IMR-90 (cell line): ENCODE measurements at regions not wholly inside any gene's neighbourhood (a gene's known extent, or its start where the extent isn't known, plus 50 kb on each side); places are given as distances from the start of the nearest gene placed in this dataset.

Experiments used
- ATAC-seq: fragments of 200-7000 bp; cut with Tn5 transposase; 2 replicates; pipeline ENCODE4 v1.9.1; 2020; ENCODE audit warnings: low read depth, mild to moderate bottlenecking, moderate library complexity
- BruUV-seq: library from RNA; stranded (reverse); fragments of 400-500 nt; replicated peaks from 2 replicates; lab custom pipeline; 2021; lab: Mats Ljungman, UMichigan
- CTCF ChIA-PET: fragments of 300-600 bp; formaldehyde crosslinking; extraction: SDS; loops from one replicate; lab custom pipeline; 2021; ENCODE audit warnings: antibody characterized with exemption; lab: Yijun Ruan, JAX
- POLR2A ChIA-PET: fragments of 300-600 bp; sonication (Branson Sonifier 250); formaldehyde crosslinking; loops from one replicate; lab custom pipeline; 2022; ENCODE audit warnings: antibody characterized with exemption; ENCODE audit not compliant: unreplicated experiment; lab: Charles Lee
- DNase-seq: peaks from one replicate; pipeline ENCODE4 v3.0.0; 2013
- H2AFZ ChIP-seq: replicated peaks from 2 replicates; pipeline ENCODE3; 2013; ENCODE audit warnings: low read length, mild to moderate bottlenecking; ENCODE audit not compliant: poor library complexity
- H2AK5ac ChIP-seq: 2 replicates; pipeline ENCODE4 v1.6.1; 2013; ENCODE audit warnings: low read depth, low read length, inconsistent platforms
- H2AK9ac ChIP-seq: replicated peaks from 2 replicates; pipeline ENCODE3; 2013; ENCODE audit warnings: mild to moderate bottlenecking, low read depth, low read length, moderate library complexity; ENCODE audit not compliant: poor library complexity
- H2BK120ac ChIP-seq: 2 replicates; pipeline ENCODE4 v1.6.1; 2013; ENCODE audit warnings: low read depth, low read length, inconsistent platforms
- H2BK15ac ChIP-seq: 3 replicates; pipeline ENCODE4 v1.6.1; 2013; ENCODE audit warnings: low read depth, low read length, inconsistent platforms
- H2BK20ac ChIP-seq: 2 replicates; pipeline ENCODE4 v1.6.1; 2013; ENCODE audit warnings: low read depth, mild to moderate bottlenecking, inconsistent platforms, low read length, moderate library complexity
- H2BK5ac ChIP-seq: 2 replicates; pipeline ENCODE4 v1.6.1; 2013; ENCODE audit warnings: mild to moderate bottlenecking, low read depth, low read length, inconsistent platforms; ENCODE audit not compliant: poor library complexity, severe bottlenecking
- H3K14ac ChIP-seq: replicated peaks from 2 replicates; pipeline ENCODE4 v1.6.1; 2013; ENCODE audit warnings: low read depth, low read length, inconsistent platforms
- H3K18ac ChIP-seq: 2 replicates; pipeline ENCODE4 v1.6.1; 2013; ENCODE audit warnings: low read depth, low read length, control low read depth
- H3K23ac ChIP-seq: 2 replicates; pipeline ENCODE4 v1.6.1; 2013; ENCODE audit warnings: low read depth, low read length, inconsistent platforms
- H3K27ac ChIP-seq: 2 replicates; pipeline ENCODE4 v1.5.1; 2013; ENCODE audit warnings: mild to moderate bottlenecking, control low read depth, low read length; ENCODE audit not compliant: insufficient read depth
- H3K27me3 ChIP-seq: 2 replicates; pipeline ENCODE4 v1.6.1; 2013; ENCODE audit warnings: low read length; ENCODE audit not compliant: control insufficient read depth, insufficient read depth
- H3K36me3 ChIP-seq: 2 replicates; pipeline ENCODE4 v1.6.1; 2013; ENCODE audit warnings: low read length, mixed read lengths; ENCODE audit not compliant: control insufficient read depth, insufficient read depth
- H3K4ac ChIP-seq: 2 replicates; pipeline ENCODE4 v1.6.1; 2013; ENCODE audit warnings: low read depth, low read length, inconsistent platforms
- H3K4me1 ChIP-seq: 2 replicates; pipeline ENCODE4 v1.6.1; 2013; ENCODE audit warnings: low read length, mixed read lengths; ENCODE audit not compliant: control insufficient read depth, insufficient read depth
- H3K4me2 ChIP-seq: 2 replicates; pipeline ENCODE4 v1.6.1; 2013; ENCODE audit warnings: low read depth, mild to moderate bottlenecking, control low read depth, low read length, moderate library complexity
- H3K4me3 ChIP-seq: 2 replicates; pipeline ENCODE4 v1.5.1; 2013; ENCODE audit warnings: low read depth, mild to moderate bottlenecking, control low read depth, low read length, moderate library complexity; ENCODE audit not compliant: insufficient read depth
- H3K56ac ChIP-seq: 2 replicates; pipeline ENCODE4 v1.6.1; 2013; ENCODE audit warnings: low read length, inconsistent platforms; ENCODE audit not compliant: insufficient read depth; ENCODE audit errors: extremely low read depth
- H3K79me1 ChIP-seq, 2 experiments: 2 replicates each; pipeline ENCODE4 v1.6.1; 2013; ENCODE audit warnings: low read length in 2 of 2, inconsistent platforms in 1 of 2, low read depth in 1 of 2
- H3K9ac ChIP-seq: 2 replicates; pipeline ENCODE4 v1.6.1; 2013; ENCODE audit warnings: low read depth, low read length, control low read depth
- H3K9me1 ChIP-seq: 2 replicates; pipeline ENCODE4 v1.6.1; 2013; ENCODE audit warnings: low read length, inconsistent platforms; ENCODE audit not compliant: insufficient read depth
- H3K9me3 ChIP-seq: 2 replicates; pipeline ENCODE4 v1.6.1; 2013; ENCODE audit warnings: low read length; ENCODE audit not compliant: control insufficient read depth, insufficient read depth
- H4K20me1 ChIP-seq: 2 replicates; pipeline ENCODE4 v1.6.1; 2013; ENCODE audit warnings: low read length, inconsistent platforms; ENCODE audit not compliant: insufficient read depth
- H4K5ac ChIP-seq: 2 replicates; pipeline ENCODE4 v1.6.1; 2013; ENCODE audit warnings: mild to moderate bottlenecking, low read depth, low read length, control low read depth
- H4K8ac ChIP-seq, 2 experiments: 2 replicates each; pipeline ENCODE4 v1.6.1; 2013; ENCODE audit warnings: low read depth in 2 of 2, low read length in 2 of 2, control low read depth in 1 of 2, inconsistent platforms in 1 of 2
- H4K91ac ChIP-seq: 2 replicates; pipeline ENCODE4 v1.6.1; 2013; ENCODE audit warnings: low read depth, low read length, inconsistent platforms; ENCODE audit not compliant: insufficient read depth
- BHLHE40 ChIP-seq: fragments of 150-350 bp; IDR thresholded peaks from 2 replicates; pipeline ENCODE4 v1.6.1; 2016; ENCODE audit warnings: mild to moderate bottlenecking, low read depth, low read length
- CEBPB ChIP-seq: IDR thresholded peaks from 2 replicates; pipeline ENCODE4 v1.6.1; 2012; ENCODE audit warnings: low read depth, low read length, improper control_type of control experiment
- CHD1 ChIP-seq: IDR thresholded peaks from 2 replicates; pipeline ENCODE4 v1.6.1; 2012; ENCODE audit warnings: low read depth, low read length, improper control_type of control experiment
- FOS ChIP-seq: fragments of 150-350 bp; IDR thresholded peaks from 2 replicates; pipeline ENCODE4 v1.6.1; 2016; ENCODE audit warnings: low read depth, low read length
- MAFK ChIP-seq: IDR thresholded peaks from 2 replicates; pipeline ENCODE4 v1.6.1; 2012; ENCODE audit warnings: low read depth, low read length, improper control_type of control experiment
- MAZ ChIP-seq: IDR thresholded peaks from 2 replicates; pipeline ENCODE4 v1.6.1; 2012; ENCODE audit warnings: low read depth, mild to moderate bottlenecking, low read length, improper control_type of control experiment, moderate library complexity, borderline replicate concordance
- MXI1 ChIP-seq: IDR thresholded peaks from 2 replicates; pipeline ENCODE4 v1.6.1; 2012; ENCODE audit warnings: low read depth, mild to moderate bottlenecking, low read length, moderate library complexity, borderline replicate concordance
- NFE2L2 ChIP-seq: fragments of 150-350 bp; IDR thresholded peaks from 2 replicates; pipeline ENCODE4 v1.6.1; 2016; ENCODE audit warnings: low read depth, mild to moderate bottlenecking, low read length
- POLR2A ChIP-seq: IDR thresholded peaks from 2 replicates; pipeline ENCODE4 v1.6.1; 2012; ENCODE audit warnings: mild to moderate bottlenecking, low read depth, low read length
- RAD21 ChIP-seq: IDR thresholded peaks from 2 replicates; pipeline ENCODE4 v1.6.1; 2012; ENCODE audit warnings: low read length, improper control_type of control experiment
- RFX5 ChIP-seq: IDR thresholded peaks from 2 replicates; pipeline ENCODE4 v1.8.0; 2012; ENCODE audit warnings: low read depth, mild to moderate bottlenecking, low read length, moderate library complexity
- SMC3 ChIP-seq: fragments of 150-350 bp; IDR thresholded peaks from 2 replicates; pipeline ENCODE4 v1.6.1; 2016; ENCODE audit warnings: low read depth, mild to moderate bottlenecking, antibody characterized with exemption, low read length, moderate library complexity
- WGBS, 2 experiments: methylation state at CpG; one replicate each; pipeline versions ENCODE4 v1.1.5 to v1.1.7; 2013; ENCODE audit warnings: missing lambda C conversion rate in 2 of 2; ENCODE audit not compliant: insufficient read length in 1 of 2; ENCODE audit errors: extremely low coverage in 2 of 2; 5-methylcytosine and 5-hydroxymethylcytosine counted together
- dilution Hi-C: fragments of 300-500 bp; cut with HindIII; formaldehyde crosslinking; loops from one replicate; pipeline ENCODE4 v1.14.3; 2018; ENCODE audit warnings: low sequenced_read_pairs; ENCODE audit not compliant: unreplicated experiment
- in situ Hi-C: fragments of 300-500 bp; cut with MboI; formaldehyde crosslinking; loops from 3 replicates; pipeline ENCODE4 v1.14.3; 2019; ENCODE audit warnings: low sequenced_read_pairs, inconsistent platforms, mixed read lengths
- intact Hi-C: fragments of 100-400 bp; cut with micrococcal nuclease; formaldehyde crosslinking; loops from 2 replicates; pipeline ENCODE4 v1.10.0; 2022
- TF ChIP-seq, protein P1 (sequence below): fragments of 150-350 bp; IDR thresholded peaks from 2 replicates; pipeline ENCODE4 v1.6.1; 2016; ENCODE audit warnings: low read depth, mild to moderate bottlenecking, low read length, moderate library complexity, borderline replicate concordance
- TF ChIP-seq, protein P2 (sequence below): conservative IDR thresholded peaks from 2 replicates; pipeline ENCODE4 v1.5.1; 2012; ENCODE audit warnings: mild to moderate bottlenecking, low read depth, low read length, improper control_type of control experiment
- TF ChIP-seq, protein P3 (sequence below): fragments of 150-350 bp; IDR thresholded peaks from 2 replicates; pipeline ENCODE4 v1.6.1; 2017; ENCODE audit warnings: mild to moderate bottlenecking, antibody characterized with exemption, low read length, low read depth

DNA sequence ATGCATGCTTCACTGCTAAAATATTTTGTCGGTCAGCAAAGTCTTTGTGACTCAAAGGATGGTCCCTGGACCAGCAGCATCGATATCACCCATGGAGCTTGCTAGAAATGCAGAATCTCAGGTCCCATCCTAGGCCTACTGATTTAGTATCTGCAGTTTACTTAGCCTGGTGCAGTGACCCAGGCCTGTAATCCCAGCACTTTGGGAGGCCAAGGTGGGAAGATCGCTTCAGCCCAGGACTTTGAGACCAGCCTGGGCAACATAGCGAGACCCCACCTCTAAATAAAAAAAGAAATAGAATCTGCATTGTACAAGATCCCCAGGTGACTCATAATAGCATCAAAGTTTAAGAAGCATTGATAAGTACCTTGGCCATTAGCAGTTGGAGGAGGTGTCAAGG, 248.7 kb downstream of the CD83 start:
- Histone ChIP-seq H3K9me3 (no peaks in the 10 kb centered on the region), H3K14ac (no peak overlapping the region), H2AK9ac (no peak overlapping the region), H3K23ac (no peak overlapping the region), H3K4ac (no peak overlapping the region), H3K9ac (no peak overlapping the region), H2BK5ac (no peak overlapping the region), H3K4me2 (no peak overlapping the region), H4K5ac (no peak overlapping the region), H3K9me1 (no peaks in the 10 kb centered on the region), H2BK15ac (no peak overlapping the region), H4K91ac (no peak overlapping the region), H4K20me1 (no peaks in the 10 kb centered on the region), H4K8ac (no peak overlapping the region), H3K4me1 (peaks cover 3% of the 10 kb centered on the region), H3K56ac (no peak overlapping the region), H3K27ac (no peak overlapping the region), H2AK5ac (no peak overlapping the region), H2BK20ac (no peak overlapping the region), H3K27me3 (peaks cover 23% of the 10 kb centered on the region), H3K4me3 (no peak overlapping the region), H3K36me3 (no peaks in the 10 kb centered on the region), H2BK120ac (no peak overlapping the region), H3K79me1 (no peaks in the 10 kb centered on the region), H2AFZ (no peak overlapping the region), H3K18ac (no peak overlapping the region)
- DNase-seq (no peak), ATAC-seq (no peak)
- POLR2A ChIA-PET = no interaction called here
- CTCF ChIA-PET = no interaction called here
- TF ChIP-seq POLR2A = no peak
- no peak for TF ChIP-seq CEBPB
- no peak for TF ChIP-seq CHD1
- TF ChIP-seq BHLHE40 = no peak
- TF ChIP-seq, protein P1, sequence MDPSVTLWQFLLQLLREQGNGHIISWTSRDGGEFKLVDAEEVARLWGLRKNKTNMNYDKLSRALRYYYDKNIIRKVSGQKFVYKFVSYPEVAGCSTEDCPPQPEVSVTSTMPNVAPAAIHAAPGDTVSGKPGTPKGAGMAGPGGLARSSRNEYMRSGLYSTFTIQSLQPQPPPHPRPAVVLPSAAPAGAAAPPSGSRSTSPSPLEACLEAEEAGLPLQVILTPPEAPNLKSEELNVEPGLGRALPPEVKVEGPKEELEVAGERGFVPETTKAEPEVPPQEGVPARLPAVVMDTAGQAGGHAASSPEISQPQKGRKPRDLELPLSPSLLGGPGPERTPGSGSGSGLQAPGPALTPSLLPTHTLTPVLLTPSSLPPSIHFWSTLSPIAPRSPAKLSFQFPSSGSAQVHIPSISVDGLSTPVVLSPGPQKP = no peak
- TF ChIP-seq, protein P2, sequence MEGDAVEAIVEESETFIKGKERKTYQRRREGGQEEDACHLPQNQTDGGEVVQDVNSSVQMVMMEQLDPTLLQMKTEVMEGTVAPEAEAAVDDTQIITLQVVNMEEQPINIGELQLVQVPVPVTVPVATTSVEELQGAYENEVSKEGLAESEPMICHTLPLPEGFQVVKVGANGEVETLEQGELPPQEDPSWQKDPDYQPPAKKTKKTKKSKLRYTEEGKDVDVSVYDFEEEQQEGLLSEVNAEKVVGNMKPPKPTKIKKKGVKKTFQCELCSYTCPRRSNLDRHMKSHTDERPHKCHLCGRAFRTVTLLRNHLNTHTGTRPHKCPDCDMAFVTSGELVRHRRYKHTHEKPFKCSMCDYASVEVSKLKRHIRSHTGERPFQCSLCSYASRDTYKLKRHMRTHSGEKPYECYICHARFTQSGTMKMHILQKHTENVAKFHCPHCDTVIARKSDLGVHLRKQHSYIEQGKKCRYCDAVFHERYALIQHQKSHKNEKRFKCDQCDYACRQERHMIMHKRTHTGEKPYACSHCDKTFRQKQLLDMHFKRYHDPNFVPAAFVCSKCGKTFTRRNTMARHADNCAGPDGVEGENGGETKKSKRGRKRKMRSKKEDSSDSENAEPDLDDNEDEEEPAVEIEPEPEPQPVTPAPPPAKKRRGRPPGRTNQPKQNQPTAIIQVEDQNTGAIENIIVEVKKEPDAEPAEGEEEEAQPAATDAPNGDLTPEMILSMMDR = no peak
- TF ChIP-seq SMC3 = no peak
- no peak for TF ChIP-seq FOS
- TF ChIP-seq NFE2L2 = no peak
- TF ChIP-seq MXI1 = no peak
- TF ChIP-seq RAD21 = no peak
- TF ChIP-seq MAZ = no peak
- TF ChIP-seq MAFK = no peak
- no peak for TF ChIP-seq RFX5
- TF ChIP-seq, protein P3, sequence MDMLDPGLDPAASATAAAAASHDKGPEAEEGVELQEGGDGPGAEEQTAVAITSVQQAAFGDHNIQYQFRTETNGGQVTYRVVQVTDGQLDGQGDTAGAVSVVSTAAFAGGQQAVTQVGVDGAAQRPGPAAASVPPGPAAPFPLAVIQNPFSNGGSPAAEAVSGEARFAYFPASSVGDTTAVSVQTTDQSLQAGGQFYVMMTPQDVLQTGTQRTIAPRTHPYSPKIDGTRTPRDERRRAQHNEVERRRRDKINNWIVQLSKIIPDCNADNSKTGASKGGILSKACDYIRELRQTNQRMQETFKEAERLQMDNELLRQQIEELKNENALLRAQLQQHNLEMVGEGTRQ = no peak
- no TSS peak for BruUV-seq
- intact Hi-C loops (no loop called here), dilution Hi-C loops (no loop called here), in situ Hi-C loops (no loop called here)
- WGBS, 2 experiments = 83% methylated on average over 2 of the region's 4 CpGs; no CpG with 5 or more reads in 1 of the 2 experiments
